ENCODE measurements at regions not wholly inside any gene's neighbourhood (a gene's known extent, or its start where the extent isn't known, plus 50 kb on each side); places are given as distances from the start of the nearest gene placed in this dataset.

DNA sequence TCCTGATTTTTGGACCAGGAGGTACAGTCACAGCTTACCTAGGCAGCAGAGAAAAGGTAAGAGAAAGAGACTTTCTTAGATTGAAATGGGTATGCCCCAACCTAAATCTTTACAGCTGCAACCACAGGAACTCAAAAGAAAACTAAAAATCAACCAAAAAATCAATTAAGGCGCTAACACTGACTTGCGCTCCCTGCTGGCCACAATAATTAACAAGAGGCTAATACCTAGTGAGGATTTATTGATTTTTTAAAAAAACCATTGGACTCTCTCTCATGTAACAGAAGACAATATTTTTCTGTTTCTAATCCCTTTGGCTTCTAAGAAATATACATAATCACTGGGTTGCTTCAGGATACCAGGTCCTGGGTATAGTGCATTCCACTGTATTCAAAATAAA is 153.9 kb upstream of the TENM3 start:
- DNase-seq: no peak
- WGBS (ENCODE audit: extremely low coverage, insufficient coverage, low lambda C conversion rate): no CpG with 5 or more reads among the region's 2 CpGs
- Histone ChIP-seq H3K4me3 (ENCODE audit: low read length) (no peak overlapping the region), H3K4me1 (ENCODE audit: control insufficient read depth, low read depth, low read length) (peaks cover 6% of the 10 kb centered on the region), H4K5ac (ENCODE audit: low read length) (no peak overlapping the region), H3K36me3 (ENCODE audit: control insufficient read depth, insufficient read depth, low read length) (no peaks in the 10 kb centered on the region), H3K4me2 (ENCODE audit: low read length) (no peak overlapping the region), H3K79me1 (ENCODE audit: low read length) (no peaks in the 10 kb centered on the region), H3K56ac (ENCODE audit: low read length) (no peak overlapping the region), H3K79me2 (ENCODE audit: control insufficient read depth, insufficient read depth, low read length) (no peaks in the 10 kb centered on the region), H3K4ac (ENCODE audit: low read depth, low read length) (no peak overlapping the region), H2BK5ac (ENCODE audit: low read length) (no peak overlapping the region), H2AK5ac (ENCODE audit: low read length) (no peak overlapping the region), H4K8ac (ENCODE audit: low read depth, low read length) (no peak overlapping the region), H3K27ac (ENCODE audit: low read depth, low read length) (no peak overlapping the region), H2BK120ac (ENCODE audit: low read depth, low read length) (peak overlapping the region; percentile 28), H3K27me3 (ENCODE audit: insufficient read depth, low read length, poor library complexity) (no peaks in the 10 kb centered on the region), H3K23ac (ENCODE audit: low read length) (no peak overlapping the region), H2BK15ac (replicated peaks; ENCODE audit: low read depth) (no peak overlapping the region), H3K9ac (ENCODE audit: low read length) (no peak overlapping the region), H3K18ac (ENCODE audit: low read length) (peak overlapping the region; percentile 84)

DNA sequence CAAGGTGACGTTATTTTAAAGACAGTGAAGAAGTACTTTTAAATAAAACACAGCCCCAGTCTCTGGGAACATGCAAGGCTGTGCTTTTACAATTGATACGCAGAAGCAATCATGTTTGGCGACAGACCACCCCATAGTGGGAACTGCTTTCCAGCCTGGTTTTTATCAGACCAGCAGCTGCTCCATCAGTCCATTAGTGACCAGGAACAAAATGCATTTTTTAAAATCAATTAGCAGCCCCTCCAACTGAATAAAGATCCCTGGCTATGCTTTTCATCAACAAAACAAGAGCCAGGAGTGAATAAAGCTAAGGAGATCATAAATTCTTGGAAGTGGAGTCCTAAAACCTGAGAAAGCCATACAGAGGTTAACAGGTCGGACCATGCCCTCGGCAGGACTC is 153.0 kb upstream of the TENM3 start:
- H3K36me3 ChIP-seq (ENCODE audit: control insufficient read depth, insufficient read depth, low read length): no peaks in the 10 kb centered on the region
- no CpG with 5 or more reads among the region's 5 CpGs for WGBS (ENCODE audit: extremely low coverage, insufficient coverage, low lambda C conversion rate)
- no peaks in the 10 kb centered on the region for H3K79me1 ChIP-seq (ENCODE audit: low read length)
- H4K8ac ChIP-seq (ENCODE audit: low read depth, low read length): no peak overlapping the region
- DNase-seq: no peak
- no peak overlapping the region for H3K4me3 ChIP-seq (ENCODE audit: low read length)
- no peak overlapping the region for H2BK5ac ChIP-seq (ENCODE audit: low read length)
- H3K56ac ChIP-seq (ENCODE audit: low read length): no peak overlapping the region
- no peak overlapping the region for H3K4ac ChIP-seq (ENCODE audit: low read depth, low read length)
- peak overlapping the region; percentile 36 for H2BK120ac ChIP-seq (ENCODE audit: low read depth, low read length)
- no peak overlapping the region for H3K23ac ChIP-seq (ENCODE audit: low read length)
- no peaks in the 10 kb centered on the region for H3K27me3 ChIP-seq (ENCODE audit: insufficient read depth, low read length, poor library complexity)
- no peak overlapping the region for H3K9ac ChIP-seq (ENCODE audit: low read length)
- H3K4me2 ChIP-seq (ENCODE audit: low read length): no peak overlapping the region
- peaks cover 4% of the 10 kb centered on the region for H3K4me1 ChIP-seq (ENCODE audit: control insufficient read depth, low read depth, low read length)
- H3K79me2 ChIP-seq (ENCODE audit: control insufficient read depth, insufficient read depth, low read length): no peaks in the 10 kb centered on the region
- H2AK5ac ChIP-seq (ENCODE audit: low read length): no peak overlapping the region
- no peak overlapping the region for H2BK15ac ChIP-seq (replicated peaks; ENCODE audit: low read depth)
- H3K18ac ChIP-seq (ENCODE audit: low read length): no peak overlapping the region
- H3K27ac ChIP-seq (ENCODE audit: low read depth, low read length): no peak overlapping the region
- no peak overlapping the region for H4K5ac ChIP-seq (ENCODE audit: low read length)

GRCh38 chr4:182091128-182091527 is 152.1 kb upstream of the TENM3 start:
- Histone ChIP-seq H3K27ac (ENCODE audit: low read depth, low read length) (peak overlapping the region; percentile 60), H3K4me1 (ENCODE audit: control insufficient read depth, low read depth, low read length) (peaks cover 4% of the 10 kb centered on the region), H2BK5ac (ENCODE audit: low read length) (no peak overlapping the region), H3K27me3 (ENCODE audit: insufficient read depth, low read length, poor library complexity) (no peaks in the 10 kb centered on the region), H2BK15ac (replicated peaks; ENCODE audit: low read depth) (no peak overlapping the region), H3K4me3 (ENCODE audit: low read length) (no peak overlapping the region), H3K23ac (ENCODE audit: low read length) (no peak overlapping the region), H3K18ac (ENCODE audit: low read length) (no peak overlapping the region), H3K56ac (ENCODE audit: low read length) (no peak overlapping the region), H3K4me2 (ENCODE audit: low read length) (no peak overlapping the region), H3K36me3 (ENCODE audit: control insufficient read depth, insufficient read depth, low read length) (no peaks in the 10 kb centered on the region), H2AK5ac (ENCODE audit: low read length) (peak overlapping the region; percentile 28), H4K8ac (ENCODE audit: low read depth, low read length) (no peak overlapping the region), H3K9ac (ENCODE audit: low read length) (no peak overlapping the region), H4K5ac (ENCODE audit: low read length) (no peak overlapping the region), H2BK120ac (ENCODE audit: low read depth, low read length) (no peak overlapping the region), H3K79me1 (ENCODE audit: low read length) (no peaks in the 10 kb centered on the region), H3K4ac (ENCODE audit: low read depth, low read length) (no peak overlapping the region), H3K79me2 (ENCODE audit: control insufficient read depth, insufficient read depth, low read length) (no peaks in the 10 kb centered on the region)
- DNase-seq: peak; percentile 69
- no CpG with 5 or more reads among the region's 5 CpGs for WGBS (ENCODE audit: extremely low coverage, insufficient coverage, low lambda C conversion rate)

GRCh38 chr4:182093431-182093831 is 149.8 kb upstream of the TENM3 start:
- Histone ChIP-seq H3K9ac (ENCODE audit: low read length) (no peak overlapping the region), H2AK5ac (ENCODE audit: low read length) (no peak overlapping the region), H2BK120ac (ENCODE audit: low read depth, low read length) (no peak overlapping the region), H3K27ac (ENCODE audit: low read depth, low read length) (no peak overlapping the region), H3K4me2 (ENCODE audit: low read length) (no peak overlapping the region), H3K36me3 (ENCODE audit: control insufficient read depth, insufficient read depth, low read length) (no peaks in the 10 kb centered on the region), H4K8ac (ENCODE audit: low read depth, low read length) (no peak overlapping the region), H3K56ac (ENCODE audit: low read length) (no peak overlapping the region), H3K18ac (ENCODE audit: low read length) (no peak overlapping the region), H4K5ac (ENCODE audit: low read length) (no peak overlapping the region), H3K23ac (ENCODE audit: low read length) (no peak overlapping the region), H2BK5ac (ENCODE audit: low read length) (no peak overlapping the region), H2BK15ac (replicated peaks; ENCODE audit: low read depth) (no peak overlapping the region), H3K79me1 (ENCODE audit: low read length) (no peaks in the 10 kb centered on the region), H3K4ac (ENCODE audit: low read depth, low read length) (no peak overlapping the region), H3K4me1 (ENCODE audit: control insufficient read depth, low read depth, low read length) (peaks cover 4% of the 10 kb centered on the region), H3K79me2 (ENCODE audit: control insufficient read depth, insufficient read depth, low read length) (no peaks in the 10 kb centered on the region), H3K4me3 (ENCODE audit: low read length) (no peak overlapping the region), H3K27me3 (ENCODE audit: insufficient read depth, low read length, poor library complexity) (no peaks in the 10 kb centered on the region)
- DNase-seq: no peak
- no CpG with 5 or more reads among the region's 7 CpGs for WGBS (ENCODE audit: extremely low coverage, insufficient coverage, low lambda C conversion rate)

- peaks cover 4% of the 10 kb centered on the region for H3K4me1 ChIP-seq (ENCODE audit: control insufficient read depth, low read depth, low read length)
- H2BK5ac ChIP-seq (ENCODE audit: low read length): no peak overlapping the region
- H3K27ac ChIP-seq (ENCODE audit: low read depth, low read length): no peak overlapping the region
- no peak overlapping the region for H3K9ac ChIP-seq (ENCODE audit: low read length)
- H3K4me3 ChIP-seq (ENCODE audit: low read length): no peak overlapping the region
- H3K36me3 ChIP-seq (ENCODE audit: control insufficient read depth, insufficient read depth, low read length): no peaks in the 10 kb centered on the region
- H2BK15ac ChIP-seq (replicated peaks; ENCODE audit: low read depth): no peak overlapping the region
- H3K23ac ChIP-seq (ENCODE audit: low read length): no peak overlapping the region
- DNase-seq: no peak
- no peak overlapping the region for H4K5ac ChIP-seq (ENCODE audit: low read length)
- WGBS (ENCODE audit: extremely low coverage, insufficient coverage, low lambda C conversion rate): no CpG with 5 or more reads among the region's 3 CpGs
- H4K8ac ChIP-seq (ENCODE audit: low read depth, low read length): no peak overlapping the region
- no peak overlapping the region for H3K4me2 ChIP-seq (ENCODE audit: low read length)
- H2AK5ac ChIP-seq (ENCODE audit: low read length): no peak overlapping the region
- H3K56ac ChIP-seq (ENCODE audit: low read length): no peak overlapping the region
- H3K27me3 ChIP-seq (ENCODE audit: insufficient read depth, low read length, poor library complexity): no peaks in the 10 kb centered on the region
- no peak overlapping the region for H3K4ac ChIP-seq (ENCODE audit: low read depth, low read length)
- no peaks in the 10 kb centered on the region for H3K79me2 ChIP-seq (ENCODE audit: control insufficient read depth, insufficient read depth, low read length)
- no peaks in the 10 kb centered on the region for H3K79me1 ChIP-seq (ENCODE audit: low read length)
- no peak overlapping the region for H3K18ac ChIP-seq (ENCODE audit: low read length)
- H2BK120ac ChIP-seq (ENCODE audit: low read depth, low read length): no peak overlapping the region
These were observed 149.3 kb upstream of the TENM3 start for GRCh38 chr4:182093935-182094334.

DNA sequence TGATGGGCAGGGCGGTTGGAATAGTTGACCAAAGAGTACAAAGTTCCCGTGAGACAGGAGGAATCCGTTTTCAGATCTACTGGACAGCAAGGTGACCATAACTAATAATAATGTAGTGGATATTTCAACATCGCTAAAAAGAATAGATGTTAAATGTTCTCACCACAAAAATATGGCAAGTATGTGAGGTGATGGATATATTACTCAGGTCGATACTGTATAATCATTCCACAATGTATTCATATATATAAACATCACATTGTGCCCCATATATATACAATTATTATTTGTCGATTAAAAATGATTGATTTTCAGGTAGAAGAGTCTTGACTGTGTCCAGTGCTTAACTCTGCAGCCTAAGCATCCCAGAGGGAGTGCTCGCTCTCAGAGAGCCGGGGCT is 141.6 kb upstream of the TENM3 start:
- H3K36me3 ChIP-seq (ENCODE audit: control insufficient read depth, insufficient read depth, low read length): no peaks in the 10 kb centered on the region
- H3K79me1 ChIP-seq (ENCODE audit: low read length): no peaks in the 10 kb centered on the region
- no peak overlapping the region for H3K27ac ChIP-seq (ENCODE audit: low read depth, low read length)
- no peak overlapping the region for H3K4me3 ChIP-seq (ENCODE audit: low read length)
- H3K27me3 ChIP-seq (ENCODE audit: insufficient read depth, low read length, poor library complexity): no peaks in the 10 kb centered on the region
- H4K5ac ChIP-seq (ENCODE audit: low read length): no peak overlapping the region
- no peak overlapping the region for H3K56ac ChIP-seq (ENCODE audit: low read length)
- H2AK5ac ChIP-seq (ENCODE audit: low read length): no peak overlapping the region
- H2BK15ac ChIP-seq (replicated peaks; ENCODE audit: low read depth): no peak overlapping the region
- H3K18ac ChIP-seq (ENCODE audit: low read length): no peak overlapping the region
- H3K4me1 ChIP-seq (ENCODE audit: control insufficient read depth, low read depth, low read length): no peaks in the 10 kb centered on the region
- H3K9ac ChIP-seq (ENCODE audit: low read length): no peak overlapping the region
- DNase-seq: no peak
- no peak overlapping the region for H2BK5ac ChIP-seq (ENCODE audit: low read length)
- H3K4ac ChIP-seq (ENCODE audit: low read depth, low read length): no peak overlapping the region
- no peaks in the 10 kb centered on the region for H3K79me2 ChIP-seq (ENCODE audit: control insufficient read depth, insufficient read depth, low read length)
- no peak overlapping the region for H4K8ac ChIP-seq (ENCODE audit: low read depth, low read length)
- H2BK120ac ChIP-seq (ENCODE audit: low read depth, low read length): no peak overlapping the region
- H3K4me2 ChIP-seq (ENCODE audit: low read length): no peak overlapping the region
- H3K23ac ChIP-seq (ENCODE audit: low read length): no peak overlapping the region
- WGBS (ENCODE audit: extremely low coverage, insufficient coverage, low lambda C conversion rate): no CpG with 5 or more reads among the region's 8 CpGs

Measured in mesendoderm (in vitro differentiated cells).